MCF 10A (cell line): ENCODE measurements at regions not wholly inside any gene's neighbourhood (a gene's known extent, or its start where the extent isn't known, plus 50 kb on each side); places are given as distances from the start of the nearest gene placed in this dataset.
"Not testable (repeated sequence)": the region's sequence is repeated elsewhere in the genome, so short reads cannot be mapped to it uniquely, and the experiment has no call there.

Source experiments
- BruUV-seq: library from RNA; stranded (reverse); fragments of 400-500 nt; replicated peaks from 2 replicates; lab custom pipeline; 2021; lab: Mats Ljungman, UMichigan
- CTCF ChIA-PET: fragments of 300-600 bp; sonication (Branson Sonifier 250); formaldehyde crosslinking; extraction: SDS; loops from one replicate; lab custom pipeline; 2021; ENCODE audit warnings: antibody characterized with exemption, inconsistent platforms; lab: Yijun Ruan, JAX
- POLR2A ChIA-PET: fragments of 300-600, 350-650 bp; sonication (Branson Sonifier 250); formaldehyde crosslinking; extraction: SDS; loops from one replicate; lab custom pipeline; 2020; ENCODE audit warnings: antibody characterized with exemption, inconsistent platforms; lab: Yijun Ruan, JAX
- DNase-seq: peaks from one replicate; pipeline ENCODE4 v3.0.0-alpha.2; 2018; ENCODE audit not compliant: unreplicated experiment
- H3K27ac Mint-ChIP-seq: one replicate; pipeline ENCODE4 v1.8.0; 2022; ENCODE audit warnings: mild to moderate bottlenecking, low read depth, mixed read lengths; ENCODE audit not compliant: unreplicated experiment
- H3K27me3 Mint-ChIP-seq: one replicate; pipeline ENCODE4 v1.8.0; 2022; ENCODE audit warnings: mixed read lengths; ENCODE audit not compliant: insufficient read depth, unreplicated experiment
- H3K36me3 Mint-ChIP-seq: one replicate; pipeline ENCODE4 v1.8.0; 2022; ENCODE audit warnings: mild to moderate bottlenecking, moderate library complexity, mixed read lengths; ENCODE audit not compliant: insufficient read depth, unreplicated experiment
- H3K4me1 Mint-ChIP-seq: one replicate; pipeline ENCODE4 v1.8.0; 2022; ENCODE audit warnings: mixed read lengths; ENCODE audit not compliant: insufficient read depth, unreplicated experiment
- H3K4me3 Mint-ChIP-seq: one replicate; pipeline ENCODE4 v1.8.0; 2022; ENCODE audit warnings: mild to moderate bottlenecking, moderate library complexity, mixed read lengths; ENCODE audit not compliant: unreplicated experiment
- H3K9me3 Mint-ChIP-seq: one replicate; pipeline ENCODE4 v1.8.0; 2022; ENCODE audit warnings: mixed read lengths; ENCODE audit not compliant: unreplicated experiment
- CTCF ChIP-seq: fragments of 200-600 bp; IDR thresholded peaks from one replicate; pipeline ENCODE4 v1.8.0; 2022; ENCODE audit warnings: antibody characterized with exemption, mild to moderate bottlenecking; ENCODE audit not compliant: unreplicated experiment
- intact Hi-C: fragments of 100-400 bp; cut with micrococcal nuclease; formaldehyde crosslinking; loops from 2 replicates; pipeline ENCODE4 v1.14.1; 2022

- POLR2A ChIA-PET: no interaction called here
- Mint-ChIP-seq H3K27ac (no peak overlapping the region), H3K4me3 (no peak overlapping the region), H3K36me3 (no peaks in the 10 kb centered on the region), H3K27me3 (no peaks in the 10 kb centered on the region), H3K4me1 (no peaks in the 10 kb centered on the region), H3K9me3 (no peaks in the 10 kb centered on the region)
- DNase-seq: no peak
- intact Hi-C loops: no loop called here
- no TSS peak for BruUV-seq
- no peak for TF ChIP-seq CTCF
- CTCF ChIA-PET: interaction anchor here (0.5 to 1.8 kb wide), 2 partner anchors 31 to 409 kb away, joined by 3 to 7 read pairs; no protein-coding TSS in a partner anchor
Measured at GRCh38 chr1:172793823-172794222, 134.9 kb downstream of the FASLG start.

GRCh38 chr1:172795741-172796140 is 136.8 kb downstream of the FASLG start:
- H3K27me3 Mint-ChIP-seq: no peaks in the 10 kb centered on the region
- DNase-seq: no peak

GRCh38 chr1:172799804-172800203 is 140.9 kb downstream of the FASLG start:
- H3K27me3 Mint-ChIP-seq: not testable (repeated sequence)

More at GRCh38 chr1:172795741-172796140, 136.8 kb downstream of the FASLG start:
- Mint-ChIP-seq H3K9me3 (no peaks in the 10 kb centered on the region), H3K4me1 (no peaks in the 10 kb centered on the region), H3K4me3 (no peak overlapping the region), H3K36me3 (no peaks in the 10 kb centered on the region), H3K27ac (no peak overlapping the region)
- ChIA-PET CTCF (interaction anchor here (0.6 to 1.8 kb wide), 6 partner anchors 10 to 422 kb away, joined by 3 to 7 read pairs (median 6); no protein-coding TSS in a partner anchor), POLR2A (interaction anchor here (0.7 kb wide), 1 partner anchor 434 kb away, joined by 3 read pairs; no protein-coding TSS in a partner anchor)
- no peak for TF ChIP-seq CTCF
- intact Hi-C loops: no loop called here
- BruUV-seq: no TSS peak

GRCh38 chr1:172801771-172802322 is 142.9 kb downstream of the FASLG start:
- no peak for DNase-seq
- intact Hi-C loops: no loop called here
- H3K4me1 Mint-ChIP-seq: no peaks in the 10 kb centered on the region
- POLR2A ChIA-PET: no interaction called here
- no TSS peak for BruUV-seq
- no peak overlapping the region for H3K27ac Mint-ChIP-seq
- no peaks in the 10 kb centered on the region for H3K27me3 Mint-ChIP-seq
- TF ChIP-seq CTCF: no peak
- H3K9me3 Mint-ChIP-seq: peaks cover 25% of the 10 kb centered on the region
- no peak overlapping the region for H3K4me3 Mint-ChIP-seq
- H3K36me3 Mint-ChIP-seq: no peaks in the 10 kb centered on the region
- CTCF ChIA-PET: no interaction called here

More at GRCh38 chr1:172799804-172800203, 140.9 kb downstream of the FASLG start:
- CTCF ChIA-PET: interaction anchor here (0.6 to 1.3 kb wide), 3 partner anchors 55 to 1926 kb away, joined by 3 to 5 read pairs (median 3); no protein-coding TSS in a partner anchor
- peaks cover 25% of the 10 kb centered on the region for H3K9me3 Mint-ChIP-seq
- intact Hi-C loops, POLR2A ChIA-PET, DNase-seq, H3K4me1 Mint-ChIP-seq, H3K27ac Mint-ChIP-seq, H3K4me3 Mint-ChIP-seq, BruUV-seq, H3K36me3 Mint-ChIP-seq: not testable (repeated sequence)
